OCI-LY1 (cell line): ENCODE measurements at regions not wholly inside any gene's neighbourhood (a gene's known extent, or its start where the extent isn't known, plus 50 kb on each side); places are given as distances from the start of the nearest gene placed in this dataset.

Experiments used
- CTCF ChIP-seq: fragments of 200-600 bp; sonication (generic), shearing (Covaris generic); IDR thresholded peaks from 2 replicates; pipeline ENCODE4 v1.5.1; 2017; ENCODE audit warnings: mild to moderate bottlenecking, antibody characterized with exemption, low read length, moderate library complexity, mixed read lengths
- EZH2 ChIP-seq: fragments of 200-600 bp; sonication (generic), shearing (Covaris generic); IDR thresholded peaks from 2 replicates; pipeline ENCODE4 v1.8.0; 2017; ENCODE audit warnings: borderline replicate concordance, mixed run types, mild to moderate bottlenecking, antibody characterized with exemption, low read length, moderate library complexity, mixed read lengths

GRCh38 chr10:100637785-100638184, 102.0 kb downstream of the HIF1AN start:
- TF ChIP-seq CTCF, result no peak; the same call in 1 of the 2 replicates
- TF ChIP-seq EZH2, result no peak
